ENCODE measurements at regions not wholly inside any gene's neighbourhood (a gene's known extent, or its start where the extent isn't known, plus 50 kb on each side); places are given as distances from the start of the nearest gene placed in this dataset.

DNA sequence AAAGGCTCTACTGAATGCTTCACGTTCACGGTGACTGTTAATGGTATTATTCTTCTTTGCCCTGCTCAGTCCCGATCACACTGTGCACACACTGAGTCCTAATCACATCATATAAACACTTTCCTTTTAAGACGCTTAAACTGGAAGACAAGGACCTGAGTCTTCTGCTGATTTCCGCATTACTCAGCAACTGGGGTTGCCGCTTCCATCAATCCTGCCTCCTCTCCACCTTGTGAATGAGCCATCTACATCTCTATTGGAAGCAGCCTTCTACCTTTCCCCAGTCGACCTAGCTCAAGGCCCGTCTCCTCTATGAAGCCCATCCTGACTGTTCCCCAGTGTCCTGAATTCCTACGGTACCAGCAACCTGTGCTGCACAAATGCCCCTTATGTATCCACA lies 104.7 kb downstream of the NCOR2 start:
- H3K27ac ChIP-seq (replicated peaks): no peak overlapping the region

DNA sequence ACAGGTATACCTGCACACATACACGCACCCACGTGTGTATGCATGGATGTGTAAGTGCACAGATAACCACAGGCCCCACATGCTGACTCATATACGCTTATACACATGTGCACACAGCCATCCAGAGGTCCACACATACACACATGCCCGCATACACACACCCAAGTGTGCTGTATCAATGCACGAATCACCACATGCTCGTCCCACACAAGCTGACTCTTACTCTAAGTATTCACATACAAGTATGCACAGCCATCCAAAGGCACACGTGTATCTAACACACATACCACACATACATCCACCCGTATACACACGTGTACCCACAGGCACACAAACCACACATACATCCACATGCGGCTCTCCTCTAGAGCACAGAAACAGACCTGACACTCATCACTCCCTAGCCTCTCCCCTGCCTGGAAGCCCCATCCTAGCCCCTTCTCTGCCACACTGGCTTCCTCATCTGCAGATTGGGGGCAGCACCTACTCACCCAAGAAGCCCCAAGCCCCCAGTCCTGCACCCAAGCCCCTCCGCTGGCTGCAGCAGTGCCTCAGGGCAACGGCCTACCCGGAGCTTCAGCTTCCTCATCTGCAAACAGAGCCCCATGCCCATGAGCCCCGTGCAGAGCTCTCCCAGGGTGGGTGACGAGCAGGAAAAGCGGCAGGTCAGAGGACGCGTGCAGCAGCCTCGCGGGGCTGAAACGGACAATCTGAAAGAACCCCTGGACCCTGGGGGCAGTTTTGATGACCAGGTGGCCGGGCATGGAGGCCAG lies 105.4 kb downstream of the NCOR2 start:
- TF ChIP-seq POLR2AphosphoS5 (IDR thresholded peaks at IDR 0.05; ENCODE audit: low read depth) (no peak), GABPA (IDR thresholded peaks at IDR 0.05; ENCODE audit: low read depth) (no peak), CTCF (IDR thresholded peaks at IDR 0.05; ENCODE audit: insufficient read depth, low read length) (no peak), SPI1 (IDR thresholded peaks at IDR 0.05; ENCODE audit: borderline replicate concordance, low read depth) (no peak), REST (IDR thresholded peaks at IDR 0.05; ENCODE audit: insufficient replicate concordance, low read depth) (no peak)
- H3K4me3 ChIP-seq (replicated peaks; ENCODE audit: insufficient read depth, low read length): no peak overlapping the region
- DNase-seq (ENCODE audit: low read depth in 1 of 2, low spot score in 1 of 2): no peak
- no peaks in the 10 kb centered on the region for H3K27me3 ChIP-seq (ENCODE audit: insufficient read depth, poor library complexity, severe bottlenecking)
- H3K27ac ChIP-seq (replicated peaks): no peak overlapping the region

More for the DNA sequence above, 104.7 kb downstream of the NCOR2 start:
- DNase-seq (ENCODE audit: low read depth in 1 of 2, low spot score in 1 of 2): no peak
- TF ChIP-seq GABPA (IDR thresholded peaks at IDR 0.05; ENCODE audit: low read depth) (no peak), REST (IDR thresholded peaks at IDR 0.05; ENCODE audit: insufficient replicate concordance, low read depth) (no peak)
- H3K27me3 ChIP-seq (ENCODE audit: insufficient read depth, poor library complexity, severe bottlenecking): no peaks in the 10 kb centered on the region
- H3K4me3 ChIP-seq (replicated peaks; ENCODE audit: insufficient read depth, low read length): no peak overlapping the region

GRCh38 chr12:124461241-124461673 lies 106.2 kb downstream of the NCOR2 start:
- DNase-seq (ENCODE audit: low read depth in 1 of 2, low spot score in 1 of 2): no peak
- Histone ChIP-seq H3K27me3 (ENCODE audit: insufficient read depth, poor library complexity, severe bottlenecking) (no peaks in the 10 kb centered on the region), H3K27ac (replicated peaks) (no peak overlapping the region), H3K4me3 (replicated peaks; ENCODE audit: insufficient read depth, low read length) (no peak overlapping the region)
- no peak for TF ChIP-seq GABPA (IDR thresholded peaks at IDR 0.05; ENCODE audit: low read depth)
- TF ChIP-seq POLR2AphosphoS5 (IDR thresholded peaks at IDR 0.05; ENCODE audit: low read depth): no peak
- no peak for TF ChIP-seq CTCF (IDR thresholded peaks at IDR 0.05; ENCODE audit: insufficient read depth, low read length)
- TF ChIP-seq SPI1 (IDR thresholded peaks at IDR 0.05; ENCODE audit: borderline replicate concordance, low read depth): no peak
- TF ChIP-seq REST (IDR thresholded peaks at IDR 0.05; ENCODE audit: insufficient replicate concordance, low read depth): no peak

Data from HL-60 (cell line).